HG02840 (cell line): ENCODE measurements at regions not wholly inside any gene's neighbourhood (a gene's known extent, or its start where the extent isn't known, plus 50 kb on each side); places are given as distances from the start of the nearest gene placed in this dataset.

Experiments used
- ATAC-seq: cut with Tn5 transposase; IDR thresholded peaks from one replicate; pipeline ENCODE4 v1.9.1; 2021; ENCODE audit warnings: mild to moderate bottlenecking, moderate library complexity, moderate number of reproducible peaks; ENCODE audit not compliant: unreplicated experiment, low FRiP score

DNA sequence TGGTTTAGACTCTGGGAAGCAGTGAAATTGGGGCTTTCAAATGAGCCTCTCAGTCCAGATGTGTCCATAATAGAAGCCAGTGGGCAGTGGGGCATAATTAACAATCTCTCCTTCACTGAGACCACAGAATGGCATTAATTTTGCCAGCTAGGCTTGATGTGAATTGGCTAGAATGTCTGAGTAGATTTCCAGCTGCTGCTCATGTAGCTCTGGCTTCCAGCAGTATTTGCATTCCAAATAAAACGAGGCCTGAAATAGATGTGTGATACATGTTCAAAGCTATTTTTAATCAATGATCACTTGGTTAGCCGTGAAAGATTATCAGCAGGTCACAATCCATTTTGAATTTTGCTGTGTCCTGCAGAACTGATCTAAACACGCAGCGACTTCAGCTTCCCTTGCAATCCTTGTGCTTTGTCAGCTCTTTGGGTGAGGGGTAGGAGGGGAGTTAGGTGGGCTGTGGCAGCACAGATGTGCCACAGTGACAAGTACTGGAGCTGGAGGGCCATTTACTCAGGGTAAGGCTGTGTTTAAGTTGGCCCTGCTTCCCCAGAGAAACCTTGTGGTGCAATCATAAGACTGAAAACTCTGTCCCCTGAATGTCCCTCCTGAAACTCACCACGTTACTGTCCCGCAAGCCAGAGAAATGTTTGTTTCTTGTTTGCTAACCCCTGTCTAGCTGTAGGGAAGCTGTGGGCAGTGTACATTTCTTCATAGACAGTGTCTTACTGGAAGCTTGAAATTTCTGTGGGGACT, 56.9 kb upstream of the TMEM178A start:
- no peak for ATAC-seq

DNA sequence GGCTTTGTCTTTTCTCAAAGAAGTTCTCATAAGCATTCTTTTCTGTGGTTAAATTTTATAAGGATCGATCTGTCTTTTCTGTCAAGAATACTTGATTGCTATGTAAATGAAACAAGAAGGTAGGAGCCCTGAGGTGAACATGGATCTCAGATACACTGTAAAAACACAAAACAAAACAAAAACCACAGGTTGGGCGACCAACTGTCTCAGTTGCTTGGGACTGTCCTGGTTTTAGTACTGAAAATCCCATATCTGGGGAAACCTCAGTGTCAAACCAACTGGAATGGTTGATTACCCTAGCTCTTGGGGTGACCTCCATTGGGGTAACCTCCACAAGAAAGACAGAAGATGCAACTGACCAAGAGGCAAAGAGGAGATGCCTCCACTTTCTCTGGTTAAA, 55.8 kb upstream of the TMEM178A start:
- ATAC-seq = no peak

- ATAC-seq = no peak
These were observed 50.0 kb upstream of the TMEM178A start for GRCh38 chr2:39615675-39616074.
